ENCODE measurements at regions not wholly inside any gene's neighbourhood (a gene's known extent, or its start where the extent isn't known, plus 50 kb on each side); places are given as distances from the start of the nearest gene placed in this dataset.

GRCh38 chr3:96734273-96735009, 80.0 kb upstream of the EPHA6 start:
- peaks cover 4% of the 10 kb centered on the region for H3K9me3 ChIP-seq (replicated peaks)
- intact Hi-C loops (cut with micrococcal nuclease): no loop called here
- H3K4me1 ChIP-seq: no peaks in the 10 kb centered on the region
- H3K36me3 ChIP-seq: no peaks in the 10 kb centered on the region
- no peak overlapping the region for H3K4me3 ChIP-seq
- H3K27me3 ChIP-seq (ENCODE audit: low read depth): no peaks in the 10 kb centered on the region
- TF ChIP-seq CTCF (IDR thresholded peaks at IDR 0.05; ENCODE audit: borderline replicate concordance): no peak
- no peak overlapping the region for H3K27ac ChIP-seq (replicated peaks)
- no peak for DNase-seq

DNA sequence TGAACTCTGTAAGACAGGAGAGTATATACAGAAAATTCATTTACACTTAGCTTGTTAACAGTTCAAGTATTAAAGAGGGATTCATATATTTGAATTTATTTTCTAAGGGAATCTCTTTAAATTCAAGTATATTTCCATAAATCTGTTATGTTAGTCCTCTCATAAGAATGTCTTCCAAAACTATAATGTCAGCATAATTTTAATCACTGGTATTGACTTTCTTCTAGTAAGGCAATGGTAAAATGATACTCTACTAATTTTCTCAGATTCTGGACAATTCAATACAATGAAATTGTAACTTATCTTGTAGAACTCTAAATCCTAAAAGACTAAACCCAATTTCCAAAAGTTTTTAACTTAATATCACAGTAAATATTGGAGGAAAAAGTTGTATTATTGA, 66.3 kb upstream of the EPHA6 start:
- Histone ChIP-seq H3K36me3 (no peaks in the 10 kb centered on the region), H3K4me1 (no peaks in the 10 kb centered on the region), H3K27ac (replicated peaks) (no peak overlapping the region), H3K4me3 (no peak overlapping the region), H3K9me3 (replicated peaks) (no peaks in the 10 kb centered on the region), H3K27me3 (ENCODE audit: low read depth) (no peaks in the 10 kb centered on the region)
- intact Hi-C loops (cut with micrococcal nuclease): no loop called here
- no peak for DNase-seq
- no peak for TF ChIP-seq CTCF (IDR thresholded peaks at IDR 0.05; ENCODE audit: borderline replicate concordance)

GRCh38 chr3:96750094-96750767, 64.2 kb upstream of the EPHA6 start:
- intact Hi-C loops (cut with micrococcal nuclease): no loop called here
- no peak overlapping the region for H3K4me3 ChIP-seq
- no peaks in the 10 kb centered on the region for H3K27me3 ChIP-seq (ENCODE audit: low read depth)
- no peak for DNase-seq
- H3K27ac ChIP-seq (replicated peaks): no peak overlapping the region
- H3K36me3 ChIP-seq: no peaks in the 10 kb centered on the region
- no peak for TF ChIP-seq CTCF (IDR thresholded peaks at IDR 0.05; ENCODE audit: borderline replicate concordance)
- H3K4me1 ChIP-seq: no peaks in the 10 kb centered on the region
- H3K9me3 ChIP-seq (replicated peaks): no peaks in the 10 kb centered on the region

DNA sequence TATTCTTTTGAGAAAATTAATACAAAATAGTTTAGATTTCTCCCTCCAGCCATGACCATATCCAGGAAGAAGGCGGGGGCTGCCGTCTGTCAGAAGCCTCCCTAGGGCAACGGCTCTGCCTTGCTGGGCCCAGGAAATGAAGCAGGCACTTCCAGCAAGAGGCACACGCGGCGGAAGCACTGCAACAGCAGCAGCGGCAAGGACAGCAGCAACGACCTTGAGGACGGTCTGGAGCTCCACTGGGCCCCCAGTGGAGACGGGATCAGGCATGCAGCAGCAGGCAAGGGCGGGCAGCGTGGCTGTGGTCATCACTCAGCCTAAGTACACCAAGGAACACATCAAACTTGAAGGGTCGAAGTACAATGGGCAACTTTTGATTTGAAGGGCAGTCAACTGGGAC, 61.3 kb upstream of the EPHA6 start:
- intact Hi-C loops (cut with micrococcal nuclease): no loop called here

DNA sequence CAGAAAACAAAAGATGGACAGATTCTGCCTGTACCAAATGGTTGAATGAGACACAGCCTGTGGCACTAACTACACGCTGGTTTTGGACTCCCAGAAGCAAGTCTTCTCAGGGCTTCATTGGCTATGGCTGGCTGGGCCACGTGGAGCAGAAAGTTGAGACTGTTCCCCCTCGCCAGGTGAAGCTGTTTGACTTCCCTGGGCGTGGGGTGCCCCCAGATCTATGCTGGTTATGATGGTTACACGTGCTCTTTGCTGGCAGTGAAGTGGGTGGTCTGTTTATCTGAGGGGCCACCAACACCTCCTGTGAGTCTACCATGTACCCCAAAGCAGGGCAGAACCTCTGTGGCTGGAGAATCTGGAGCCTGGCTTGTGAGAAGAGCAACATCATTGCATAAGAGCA, 60.3 kb upstream of the EPHA6 start:
- TF ChIP-seq CTCF (IDR thresholded peaks at IDR 0.05; ENCODE audit: borderline replicate concordance): no peak
- no peak overlapping the region for H3K27ac ChIP-seq (replicated peaks)
- no peaks in the 10 kb centered on the region for H3K4me1 ChIP-seq
- H3K36me3 ChIP-seq: no peaks in the 10 kb centered on the region
- H3K27me3 ChIP-seq (ENCODE audit: low read depth): no peaks in the 10 kb centered on the region
- no peaks in the 10 kb centered on the region for H3K9me3 ChIP-seq (replicated peaks)
- no peak overlapping the region for H3K4me3 ChIP-seq
- intact Hi-C loops (cut with micrococcal nuclease): no loop called here
- DNase-seq: no peak

More for the DNA sequence above, 61.3 kb upstream of the EPHA6 start:
- Histone ChIP-seq H3K4me3 (no peak overlapping the region), H3K4me1 (no peaks in the 10 kb centered on the region), H3K36me3 (no peaks in the 10 kb centered on the region), H3K27me3 (ENCODE audit: low read depth) (no peaks in the 10 kb centered on the region), H3K27ac (replicated peaks) (no peak overlapping the region), H3K9me3 (replicated peaks) (no peaks in the 10 kb centered on the region)
- DNase-seq: no peak
- TF ChIP-seq CTCF (IDR thresholded peaks at IDR 0.05; ENCODE audit: borderline replicate concordance): no peak
